ENCODE measurements at regions not wholly inside any gene's neighbourhood (a gene's known extent, or its start where the extent isn't known, plus 50 kb on each side); places are given as distances from the start of the nearest gene placed in this dataset.

DNA sequence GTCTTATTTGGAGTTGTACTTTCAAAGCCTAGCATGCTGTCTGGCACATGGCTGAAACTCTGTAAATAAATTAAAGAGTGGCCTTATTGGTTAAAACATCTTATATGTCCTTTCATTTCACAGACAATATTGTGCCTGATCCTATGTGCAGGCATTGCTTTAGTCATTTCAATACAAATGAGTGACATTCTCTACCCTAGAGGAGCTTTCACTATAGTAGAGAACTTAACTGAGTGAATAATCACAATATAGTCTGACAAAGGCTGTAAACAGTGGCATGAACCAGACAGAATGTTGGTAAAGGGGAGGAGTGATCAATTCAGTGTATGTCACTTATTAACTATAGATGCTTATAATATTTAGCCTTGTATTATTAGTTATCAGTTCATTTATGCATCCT, 481.8 kb downstream of the TFAP2B start:
- no peak for TF ChIP-seq OSR1 (CRISPR knock-in tag; IDR thresholded peaks at IDR 0.05)
- TF ChIP-seq, protein P1, sequence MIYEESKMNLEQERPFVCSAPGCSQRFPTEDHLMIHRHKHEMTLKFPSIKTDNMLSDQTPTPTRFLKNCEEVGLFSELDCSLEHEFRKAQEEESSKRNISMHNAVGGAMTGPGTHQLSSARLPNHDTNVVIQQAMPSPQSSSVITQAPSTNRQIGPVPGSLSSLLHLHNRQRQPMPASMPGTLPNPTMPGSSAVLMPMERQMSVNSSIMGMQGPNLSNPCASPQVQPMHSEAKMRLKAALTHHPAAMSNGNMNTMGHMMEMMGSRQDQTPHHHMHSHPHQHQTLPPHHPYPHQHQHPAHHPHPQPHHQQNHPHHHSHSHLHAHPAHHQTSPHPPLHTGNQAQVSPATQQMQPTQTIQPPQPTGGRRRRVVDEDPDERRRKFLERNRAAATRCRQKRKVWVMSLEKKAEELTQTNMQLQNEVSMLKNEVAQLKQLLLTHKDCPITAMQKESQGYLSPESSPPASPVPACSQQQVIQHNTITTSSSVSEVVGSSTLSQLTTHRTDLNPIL (CRISPR knock-in tag; IDR thresholded peaks at IDR 0.05; ENCODE audit: low read depth), result no peak
- no peak for TF ChIP-seq ZNF565 (CRISPR knock-in tag; conservative IDR thresholded peaks at IDR 0.05; ENCODE audit: low read depth)
- TF ChIP-seq ZNF70 (CRISPR knock-in tag; IDR thresholded peaks at IDR 0.05), result no peak
- TF ChIP-seq, protein P2, sequence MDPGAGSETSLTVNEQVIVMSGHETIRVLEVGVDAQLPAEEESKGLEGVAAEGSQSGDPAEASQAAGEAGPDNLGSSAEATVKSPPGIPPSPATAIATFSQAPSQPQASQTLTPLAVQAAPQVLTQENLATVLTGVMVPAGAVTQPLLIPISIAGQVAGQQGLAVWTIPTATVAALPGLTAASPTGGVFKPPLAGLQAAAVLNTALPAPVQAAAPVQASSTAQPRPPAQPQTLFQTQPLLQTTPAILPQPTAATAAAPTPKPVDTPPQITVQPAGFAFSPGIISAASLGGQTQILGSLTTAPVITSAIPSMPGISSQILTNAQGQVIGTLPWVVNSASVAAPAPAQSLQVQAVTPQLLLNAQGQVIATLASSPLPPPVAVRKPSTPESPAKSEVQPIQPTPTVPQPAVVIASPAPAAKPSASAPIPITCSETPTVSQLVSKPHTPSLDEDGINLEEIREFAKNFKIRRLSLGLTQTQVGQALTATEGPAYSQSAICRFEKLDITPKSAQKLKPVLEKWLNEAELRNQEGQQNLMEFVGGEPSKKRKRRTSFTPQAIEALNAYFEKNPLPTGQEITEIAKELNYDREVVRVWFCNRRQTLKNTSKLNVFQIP (CRISPR knock-in tag; IDR thresholded peaks at IDR 0.05; ENCODE audit: borderline replicate concordance, low read depth), result no peak
- TF ChIP-seq, protein P3, sequence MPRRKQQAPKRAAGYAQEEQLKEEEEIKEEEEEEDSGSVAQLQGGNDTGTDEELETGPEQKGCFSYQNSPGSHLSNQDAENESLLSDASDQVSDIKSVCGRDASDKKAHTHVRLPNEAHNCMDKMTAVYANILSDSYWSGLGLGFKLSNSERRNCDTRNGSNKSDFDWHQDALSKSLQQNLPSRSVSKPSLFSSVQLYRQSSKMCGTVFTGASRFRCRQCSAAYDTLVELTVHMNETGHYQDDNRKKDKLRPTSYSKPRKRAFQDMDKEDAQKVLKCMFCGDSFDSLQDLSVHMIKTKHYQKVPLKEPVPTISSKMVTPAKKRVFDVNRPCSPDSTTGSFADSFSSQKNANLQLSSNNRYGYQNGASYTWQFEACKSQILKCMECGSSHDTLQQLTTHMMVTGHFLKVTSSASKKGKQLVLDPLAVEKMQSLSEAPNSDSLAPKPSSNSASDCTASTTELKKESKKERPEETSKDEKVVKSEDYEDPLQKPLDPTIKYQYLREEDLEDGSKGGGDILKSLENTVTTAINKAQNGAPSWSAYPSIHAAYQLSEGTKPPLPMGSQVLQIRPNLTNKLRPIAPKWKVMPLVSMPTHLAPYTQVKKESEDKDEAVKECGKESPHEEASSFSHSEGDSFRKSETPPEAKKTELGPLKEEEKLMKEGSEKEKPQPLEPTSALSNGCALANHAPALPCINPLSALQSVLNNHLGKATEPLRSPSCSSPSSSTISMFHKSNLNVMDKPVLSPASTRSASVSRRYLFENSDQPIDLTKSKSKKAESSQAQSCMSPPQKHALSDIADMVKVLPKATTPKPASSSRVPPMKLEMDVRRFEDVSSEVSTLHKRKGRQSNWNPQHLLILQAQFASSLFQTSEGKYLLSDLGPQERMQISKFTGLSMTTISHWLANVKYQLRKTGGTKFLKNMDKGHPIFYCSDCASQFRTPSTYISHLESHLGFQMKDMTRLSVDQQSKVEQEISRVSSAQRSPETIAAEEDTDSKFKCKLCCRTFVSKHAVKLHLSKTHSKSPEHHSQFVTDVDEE (CRISPR knock-in tag; IDR thresholded peaks at IDR 0.05), result no peak
- no peak for TF ChIP-seq TCF4 (CRISPR knock-in tag; IDR thresholded peaks at IDR 0.05; ENCODE audit: borderline replicate concordance)
- TF ChIP-seq RARB (CRISPR knock-in tag; IDR thresholded peaks at IDR 0.05), result no peak
- TF ChIP-seq BACH2 (CRISPR knock-in tag; IDR thresholded peaks at IDR 0.05; ENCODE audit: borderline replicate concordance), result no peak
- ATAC-seq, result no peak

DNA sequence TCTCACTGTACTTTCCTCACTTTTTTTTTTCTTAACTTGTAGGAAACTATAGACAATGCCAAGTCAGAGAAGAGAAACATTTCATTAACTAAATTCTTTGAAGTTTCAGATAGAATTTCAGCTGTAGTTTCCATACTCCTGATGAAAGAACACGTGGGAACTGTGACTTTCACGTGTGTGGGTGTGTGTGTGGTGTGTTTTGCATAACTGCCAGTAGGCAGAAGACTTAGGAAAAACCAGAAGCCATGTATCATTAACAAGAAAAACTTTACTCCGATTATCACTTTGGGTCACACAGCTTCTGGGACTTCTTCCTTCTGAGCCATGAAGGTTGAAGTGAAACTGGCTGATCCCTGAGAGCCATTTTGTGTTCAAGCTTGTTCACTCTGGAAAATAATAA, 483.3 kb downstream of the TFAP2B start:
- no peak for ATAC-seq

More for the DNA sequence above, 483.3 kb downstream of the TFAP2B start:
- TF ChIP-seq, protein P2 (CRISPR knock-in tag; IDR thresholded peaks at IDR 0.05; ENCODE audit: borderline replicate concordance, low read depth), result no peak
- TF ChIP-seq, protein P4, sequence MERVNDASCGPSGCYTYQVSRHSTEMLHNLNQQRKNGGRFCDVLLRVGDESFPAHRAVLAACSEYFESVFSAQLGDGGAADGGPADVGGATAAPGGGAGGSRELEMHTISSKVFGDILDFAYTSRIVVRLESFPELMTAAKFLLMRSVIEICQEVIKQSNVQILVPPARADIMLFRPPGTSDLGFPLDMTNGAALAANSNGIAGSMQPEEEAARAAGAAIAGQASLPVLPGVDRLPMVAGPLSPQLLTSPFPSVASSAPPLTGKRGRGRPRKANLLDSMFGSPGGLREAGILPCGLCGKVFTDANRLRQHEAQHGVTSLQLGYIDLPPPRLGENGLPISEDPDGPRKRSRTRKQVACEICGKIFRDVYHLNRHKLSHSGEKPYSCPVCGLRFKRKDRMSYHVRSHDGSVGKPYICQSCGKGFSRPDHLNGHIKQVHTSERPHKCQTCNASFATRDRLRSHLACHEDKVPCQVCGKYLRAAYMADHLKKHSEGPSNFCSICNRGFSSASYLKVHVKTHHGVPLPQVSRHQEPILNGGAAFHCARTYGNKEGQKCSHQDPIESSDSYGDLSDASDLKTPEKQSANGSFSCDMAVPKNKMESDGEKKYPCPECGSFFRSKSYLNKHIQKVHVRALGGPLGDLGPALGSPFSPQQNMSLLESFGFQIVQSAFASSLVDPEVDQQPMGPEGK (CRISPR knock-in tag; IDR thresholded peaks at IDR 0.05; ENCODE audit: borderline replicate concordance), result no peak
- TF ChIP-seq TOX (CRISPR knock-in tag; IDR thresholded peaks at IDR 0.05; ENCODE audit: borderline replicate concordance) (no peak), ISL1 (CRISPR knock-in tag; IDR thresholded peaks at IDR 0.05) (no peak), ZFP3 (CRISPR knock-in tag; IDR thresholded peaks at IDR 0.05) (no peak), ZFP30 (CRISPR knock-in tag; IDR thresholded peaks at IDR 0.05) (no peak)
- TF ChIP-seq, protein P1 (CRISPR knock-in tag; IDR thresholded peaks at IDR 0.05; ENCODE audit: low read depth), result no peak
- TF ChIP-seq, protein P3 (CRISPR knock-in tag; IDR thresholded peaks at IDR 0.05), result no peak

Measured in SK-N-SH treated with all-trans-retinoic acid at 6 μM for 48 hours (cell line).